AG08395 (cell line): ENCODE measurements at regions not wholly inside any gene's neighbourhood (a gene's known extent, or its start where the extent isn't known, plus 50 kb on each side); places are given as distances from the start of the nearest gene placed in this dataset.
"Not testable (repeated sequence)": the region's sequence is repeated elsewhere in the genome, so short reads cannot be mapped to it uniquely, and the experiment has no call there.

ENCODE experiments used
- DNase-seq: peaks from one replicate; pipeline ENCODE4 v3.0.0; 2012; ENCODE audit warnings: mixed read lengths, low spot score

GRCh38 chr13:88424463-88424862 is 753.3 kb downstream of the SLITRK5 start:
- no peak for DNase-seq

- DNase-seq = no peak
Measured at GRCh38 chr13:88426661-88427060, 755.5 kb downstream of the SLITRK5 start.

- DNase-seq = no peak
Measured at GRCh38 chr13:88429862-88430261, 758.7 kb downstream of the SLITRK5 start.

- no peak for DNase-seq
Measured at GRCh38 chr13:88434953-88435352, 763.8 kb downstream of the SLITRK5 start.

GRCh38 chr13:88436974-88437373 is 765.8 kb downstream of the SLITRK5 start:
- no peak for DNase-seq

- no peak for DNase-seq
Measured at GRCh38 chr13:88450515-88450914, 779.3 kb downstream of the SLITRK5 start.

GRCh38 chr13:88456151-88456550 is 785.0 kb downstream of the SLITRK5 start:
- DNase-seq = no peak

- no peak for DNase-seq
Measured at GRCh38 chr13:88459331-88459730, 788.2 kb downstream of the SLITRK5 start.

- no peak for DNase-seq
Measured at GRCh38 chr13:88461272-88462009, 790.3 kb downstream of the SLITRK5 start.

GRCh38 chr13:88464851-88465250 is 793.7 kb downstream of the SLITRK5 start:
- no peak for DNase-seq

- no peak for DNase-seq
Measured at GRCh38 chr13:88472316-88472715, 801.1 kb downstream of the SLITRK5 start.

- no peak for DNase-seq
Measured at GRCh38 chr13:88483202-88483601, 812.0 kb downstream of the SLITRK5 start.

- no peak for DNase-seq
Measured at GRCh38 chr13:88507909-88508308, 836.7 kb downstream of the SLITRK5 start.

- not testable (repeated sequence) for DNase-seq
Measured at GRCh38 chr13:88512993-88513392, 841.8 kb downstream of the SLITRK5 start.

- DNase-seq = no peak
Measured at GRCh38 chr13:88526186-88526852, 855.1 kb downstream of the SLITRK5 start.

GRCh38 chr13:88526853-88527215 is 855.7 kb downstream of the SLITRK5 start:
- DNase-seq = no peak

- no peak for DNase-seq
Measured at GRCh38 chr13:88541994-88542393, 870.8 kb downstream of the SLITRK5 start.

- no peak for DNase-seq
Measured at GRCh38 chr13:88544836-88545235, 873.7 kb downstream of the SLITRK5 start.

GRCh38 chr13:88552966-88553365 is 881.8 kb downstream of the SLITRK5 start:
- no peak for DNase-seq

GRCh38 chr13:88565566-88565965 is 894.4 kb downstream of the SLITRK5 start:
- no peak for DNase-seq

- DNase-seq = no peak
Measured at GRCh38 chr13:88585861-88586260, 914.7 kb downstream of the SLITRK5 start.

- DNase-seq = no peak
Measured at GRCh38 chr13:88586263-88586662, 915.1 kb downstream of the SLITRK5 start.

- no peak for DNase-seq
Measured at GRCh38 chr13:88590574-88590973, 919.4 kb downstream of the SLITRK5 start.

GRCh38 chr13:88592105-88592504 is 920.9 kb downstream of the SLITRK5 start:
- no peak for DNase-seq
